CD14-positive monocyte (primary cell): ENCODE measurements at regions not wholly inside any gene's neighbourhood (a gene's known extent, or its start where the extent isn't known, plus 50 kb on each side); places are given as distances from the start of the nearest gene placed in this dataset.
"Not testable (repeated sequence)": the region's sequence is repeated elsewhere in the genome, so short reads cannot be mapped to it uniquely, and the experiment has no call there.

ENCODE experiments used
- DNase-seq, 3 donors: peaks; one replicate each; pipeline ENCODE4 v3.0.0-alpha.2; 2011 to 2022
- H2AFZ ChIP-seq: 2 replicates; pipeline ENCODE4 v1.6.0; 2012; ENCODE audit warnings: mild to moderate bottlenecking, low read depth, low read length, inconsistent platforms; ENCODE audit not compliant: insufficient read depth, poor library complexity, severe bottlenecking
- H3K27ac ChIP-seq, 2 donors: 1 replicate in 1 of 2; 2 replicates in 1 of 2; pipeline ENCODE4 v1.5.1; 2012 to 2013; ENCODE audit warnings: low read length in 2 of 2, control low read depth in 1 of 2, inconsistent platforms in 1 of 2, low read depth in 1 of 2, mild to moderate bottlenecking in 1 of 2
- H3K27me3 ChIP-seq, 2 donors: one replicate each; pipeline versions ENCODE4 v1.6.0 to v1.6.1; 2011 to 2013; ENCODE audit warnings: low read length in 2 of 2; ENCODE audit not compliant: control insufficient read depth in 2 of 2, insufficient read depth in 2 of 2
- H3K36me3 ChIP-seq, 2 donors: replicated peaks in 1 of 2; 1 replicate in 1 of 2; 2 replicates in 1 of 2; pipeline versions ENCODE4 v1.5.1 to v1.6.1; 2012 to 2013; ENCODE audit warnings: low read length in 2 of 2, control low read depth in 1 of 2, inconsistent platforms in 1 of 2, mild to moderate bottlenecking in 1 of 2; ENCODE audit not compliant: insufficient read depth in 2 of 2, control insufficient read depth in 1 of 2
- H3K4me1 ChIP-seq, 2 donors: 1 replicate in 1 of 2; 2 replicates in 1 of 2; pipeline versions ENCODE4 v1.5.1 to v1.6.1; 2012 to 2013; ENCODE audit warnings: low read length in 2 of 2, control low read depth in 1 of 2, inconsistent platforms in 1 of 2, mild to moderate bottlenecking in 1 of 2, moderate library complexity in 1 of 2; ENCODE audit not compliant: insufficient read depth in 2 of 2, control insufficient read depth in 1 of 2
- H3K4me2 ChIP-seq: replicated peaks from 2 replicates; pipeline ENCODE3; 2012; ENCODE audit warnings: low read length, moderate library complexity, mild to moderate bottlenecking; ENCODE audit not compliant: poor library complexity, severe bottlenecking; ENCODE audit errors: extremely low read depth
- H3K4me3 ChIP-seq, 3 experiments: fragments of 200-600 bp in 1 of 3; sonication (generic) in 1 of 3; replicated peaks in 1 of 3; 1 replicate in 2 of 3; 2 replicates in 1 of 3; pipeline ENCODE4 v1.5.1; 2011 to 2013; ENCODE audit warnings: low read length in 3 of 3, mild to moderate bottlenecking in 3 of 3, control low read depth in 2 of 3, low read depth in 2 of 3, inconsistent platforms in 1 of 3, moderate library complexity in 1 of 3
- H3K79me2 ChIP-seq: 2 replicates; pipeline ENCODE4 v1.6.0; 2012; ENCODE audit warnings: mild to moderate bottlenecking, control low read depth, inconsistent platforms, low read length, moderate library complexity; ENCODE audit not compliant: insufficient read depth
- H3K9ac ChIP-seq: 2 replicates; pipeline ENCODE4 v1.6.0; 2017; ENCODE audit warnings: low read length, mild to moderate bottlenecking; ENCODE audit not compliant: insufficient read depth, poor library complexity, severe bottlenecking
- H3K9me3 ChIP-seq, 2 donors: replicated peaks in 1 of 2; 1 replicate in 1 of 2; 2 replicates in 1 of 2; pipeline versions ENCODE4 v1.5.1 to v1.6.1; 2012 to 2013; ENCODE audit warnings: low read length in 2 of 2, control low read depth in 1 of 2; ENCODE audit not compliant: control insufficient read depth in 1 of 2, insufficient read depth in 1 of 2
- H4K20me1 ChIP-seq: 2 replicates; pipeline ENCODE4 v1.6.0; 2012; ENCODE audit warnings: mild to moderate bottlenecking, low read length, control low read depth, moderate library complexity; ENCODE audit not compliant: insufficient read depth
- H3K27ac Mint-ChIP-seq, 7 donors: one replicate each; pipeline ENCODE4 v1.8.0; 2020; ENCODE audit warnings: mild to moderate bottlenecking in 7 of 7, mixed read lengths in 7 of 7, moderate library complexity in 6 of 7, inconsistent platforms in 2 of 7
- H3K27me3 Mint-ChIP-seq, 3 donors: one replicate each; pipeline ENCODE4 v1.8.0; 2021 to 2022; ENCODE audit warnings: low read depth in 3 of 3, mild to moderate bottlenecking in 3 of 3, mixed read lengths in 3 of 3, moderate library complexity in 3 of 3, inconsistent platforms in 1 of 3
- H3K36me3 Mint-ChIP-seq, 2 donors: one replicate each; pipeline ENCODE4 v1.8.0; 2020; ENCODE audit warnings: mixed read lengths in 2 of 2, inconsistent platforms in 1 of 2, mild to moderate bottlenecking in 1 of 2
- H3K4me1 Mint-ChIP-seq: one replicate; pipeline ENCODE4 v1.8.0; 2020; ENCODE audit warnings: mild to moderate bottlenecking, mixed read lengths
- H3K4me3 Mint-ChIP-seq, 2 donors: one replicate each; pipeline ENCODE4 v1.8.0; 2020; ENCODE audit warnings: mild to moderate bottlenecking in 2 of 2, mixed read lengths in 2 of 2, moderate library complexity in 1 of 2
- H3K9me3 Mint-ChIP-seq, 7 donors: one replicate each; pipeline ENCODE4 v1.8.0; 2020 to 2022; ENCODE audit warnings: mixed read lengths in 7 of 7, mild to moderate bottlenecking in 6 of 7, moderate library complexity in 6 of 7, inconsistent platforms in 2 of 7
- CTCF ChIP-seq: fragments of 200-600 bp; IDR thresholded peaks from one replicate; pipeline ENCODE4 v1.8.0; 2022; ENCODE audit warnings: antibody characterized with exemption, mild to moderate bottlenecking
- WGBS: methylation state at CpG from one replicate; pipeline ENCODE4 v1.1.5; 2013; ENCODE audit warnings: missing lambda C conversion rate; ENCODE audit not compliant: insufficient coverage; 5-methylcytosine and 5-hydroxymethylcytosine counted together
- intact Hi-C, 2 donors: fragments of 100-400 bp; cut with micrococcal nuclease; formaldehyde crosslinking; loops; one replicate each; pipeline versions ENCODE4 v1.15.0 to v1.15.1; 2023

GRCh38 chr11:57888386-57888785 is 126.8 kb downstream of the CTNND1 start:
- no peaks in the 10 kb centered on the region for H3K36me3 Mint-ChIP-seq
- no peak for TF ChIP-seq CTCF
- H3K27ac Mint-ChIP-seq: peak overlapping the region in 1 of 7 donors; percentile 53
- peaks cover 0 to 4% (median 0%) of the 10 kb centered on the region in 3 donors for H3K27me3 Mint-ChIP-seq
- WGBS: 100% methylated on average over 2 of the region's 3 CpGs
- H3K4me3 Mint-ChIP-seq: no peak overlapping the region
- H3K9me3 ChIP-seq: no peaks in the 10 kb centered on the region
- H4K20me1 ChIP-seq: no peaks in the 10 kb centered on the region
- H3K79me2 ChIP-seq: no peaks in the 10 kb centered on the region
- no peak overlapping the region for H3K27ac ChIP-seq
- H3K9ac ChIP-seq: no peak overlapping the region
- H3K4me2 ChIP-seq: no peak overlapping the region
- no peaks in the 10 kb centered on the region for H3K27me3 ChIP-seq
- H3K36me3 ChIP-seq: no peaks in the 10 kb centered on the region
- no peaks in the 10 kb centered on the region for H3K4me1 ChIP-seq
- H3K4me3 ChIP-seq: no peak overlapping the region
- no peak for DNase-seq
- H3K9me3 Mint-ChIP-seq: peaks cover 0 to 3% (median 0%) of the 10 kb centered on the region in 7 donors
- H2AFZ ChIP-seq: no peak overlapping the region
- intact Hi-C loops: no loop called here
- H3K4me1 Mint-ChIP-seq: no peaks in the 10 kb centered on the region

GRCh38 chr11:57890521-57890920 is 128.9 kb downstream of the CTNND1 start:
- Mint-ChIP-seq H3K36me3 (no peaks in the 10 kb centered on the region), H3K4me1 (no peaks in the 10 kb centered on the region), H3K27me3 (peaks cover 0 to 3% (median 0%) of the 10 kb centered on the region in 3 donors), H3K9me3 (peaks cover 0 to 3% (median 0%) of the 10 kb centered on the region in 7 donors), H3K4me3 (no peak overlapping the region), H3K27ac (no peak overlapping the region)
- H3K4me3 ChIP-seq: no peak overlapping the region
- no peak for DNase-seq
- H2AFZ ChIP-seq: no peak overlapping the region
- no peaks in the 10 kb centered on the region for H3K79me2 ChIP-seq
- no peaks in the 10 kb centered on the region for H3K27me3 ChIP-seq
- no peaks in the 10 kb centered on the region for H3K4me1 ChIP-seq
- intact Hi-C loops: no loop called here
- no peaks in the 10 kb centered on the region for H3K9me3 ChIP-seq
- no peaks in the 10 kb centered on the region for H3K36me3 ChIP-seq
- H3K9ac ChIP-seq: no peak overlapping the region
- no peak overlapping the region for H3K4me2 ChIP-seq
- no peaks in the 10 kb centered on the region for H4K20me1 ChIP-seq
- no peak overlapping the region for H3K27ac ChIP-seq
- no peak for TF ChIP-seq CTCF
- WGBS: no CpG with 5 or more reads among the region's 1 CpG

- no CpG with 5 or more reads among the region's 2 CpGs for WGBS
- H3K36me3 ChIP-seq, H3K27ac Mint-ChIP-seq, H3K79me2 ChIP-seq, H3K4me1 ChIP-seq, H3K27ac ChIP-seq, H4K20me1 ChIP-seq, H3K4me1 Mint-ChIP-seq, DNase-seq, H3K9ac ChIP-seq, H3K36me3 Mint-ChIP-seq, H3K27me3 Mint-ChIP-seq, H3K4me2 ChIP-seq, H3K9me3 Mint-ChIP-seq, H3K4me3 Mint-ChIP-seq, H3K27me3 ChIP-seq, H3K4me3 ChIP-seq, intact Hi-C loops, H3K9me3 ChIP-seq, H2AFZ ChIP-seq: not testable (repeated sequence)
Measured at GRCh38 chr11:57893200-57893599, 130.5 kb upstream of the OR9Q1 start.
